Heart left ventricle (tissue), 13 donors: ENCODE measurements at regions not wholly inside any gene's neighbourhood (a gene's known extent, or its start where the extent isn't known, plus 50 kb on each side); places are given as distances from the start of the nearest gene placed in this dataset.

Experiments
- POLR2A ChIP-seq, 2 donors: fragments of 450-650 bp; IDR thresholded peaks; one replicate each; pipeline ENCODE4 v1.6.1; 2017; ENCODE audit warnings: antibody characterized with exemption in 2 of 2, mild to moderate bottlenecking in 2 of 2, moderate library complexity in 2 of 2
- TF ChIP-seq, protein P1 (sequence below), 12 donors: fragments of 200-600 bp; sonication (generic) in 4 of 12; IDR thresholded peaks; one replicate each; pipeline versions ENCODE4 v1.5.0 to v1.8.0; 2018 to 2022; ENCODE audit warnings: antibody characterized with exemption in 12 of 12, mild to moderate bottlenecking in 5 of 12
- donor health status: ischemic (EF 13 %, LVEDD 7.1; RV severe dilation, severe dysfunction).
- donor health status: DM: no; HTN: yes; CAD: no.
- donor health status: DM: no; HTN: no; CAD: no.
- donor health status: ischemic (EF 25% LVEDD 6.9; RV normal size, moderate dysfunction).
- donor health status: ischemic (EF 25% LVEDD 5.7; RV mildly dilated, moderate dysfunction).
- donor health status: ischemic (EF 35%, LVEDD 5.7; RV mildly dilated, moderate dysfunction).
- donor health status: nonischemic (EF 11% LVEDD 7.7; RV severe dilation, severe dysfunction).
- donor health status: DM: yes; HTN: yes; CAD: no.
- donor health status: PGD.
- donor health status: ischemic (EF 29% LVEDD 5.4; RV normal size, mild dysfunction).
- donor health status: nonischemic (EF 23%, LVEDD 6.1; RV moderate dilation, normal function).

DNA sequence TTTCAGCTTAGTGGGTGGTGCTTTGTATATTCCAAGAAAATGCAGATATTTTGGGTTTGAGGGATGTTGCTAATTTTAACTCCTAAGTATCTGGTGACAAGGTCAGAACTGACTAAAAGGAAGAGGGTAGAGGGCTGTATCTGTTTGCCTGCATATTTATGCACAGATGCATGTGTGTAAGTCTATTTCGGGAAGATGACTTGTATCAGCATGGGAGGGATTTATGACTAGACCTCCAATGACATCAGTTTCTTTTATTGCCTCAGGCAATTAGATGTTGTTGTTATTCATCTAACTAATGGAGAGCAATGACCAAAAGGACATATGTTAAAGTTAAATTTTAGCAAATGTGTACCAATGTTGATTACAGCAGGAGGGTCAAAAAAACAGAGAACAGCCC, 734.3 kb downstream of the QKI start:
- TF ChIP-seq, protein P1, sequence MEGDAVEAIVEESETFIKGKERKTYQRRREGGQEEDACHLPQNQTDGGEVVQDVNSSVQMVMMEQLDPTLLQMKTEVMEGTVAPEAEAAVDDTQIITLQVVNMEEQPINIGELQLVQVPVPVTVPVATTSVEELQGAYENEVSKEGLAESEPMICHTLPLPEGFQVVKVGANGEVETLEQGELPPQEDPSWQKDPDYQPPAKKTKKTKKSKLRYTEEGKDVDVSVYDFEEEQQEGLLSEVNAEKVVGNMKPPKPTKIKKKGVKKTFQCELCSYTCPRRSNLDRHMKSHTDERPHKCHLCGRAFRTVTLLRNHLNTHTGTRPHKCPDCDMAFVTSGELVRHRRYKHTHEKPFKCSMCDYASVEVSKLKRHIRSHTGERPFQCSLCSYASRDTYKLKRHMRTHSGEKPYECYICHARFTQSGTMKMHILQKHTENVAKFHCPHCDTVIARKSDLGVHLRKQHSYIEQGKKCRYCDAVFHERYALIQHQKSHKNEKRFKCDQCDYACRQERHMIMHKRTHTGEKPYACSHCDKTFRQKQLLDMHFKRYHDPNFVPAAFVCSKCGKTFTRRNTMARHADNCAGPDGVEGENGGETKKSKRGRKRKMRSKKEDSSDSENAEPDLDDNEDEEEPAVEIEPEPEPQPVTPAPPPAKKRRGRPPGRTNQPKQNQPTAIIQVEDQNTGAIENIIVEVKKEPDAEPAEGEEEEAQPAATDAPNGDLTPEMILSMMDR (IDR thresholded peaks at IDR 0.05), result no peak
- no peak for TF ChIP-seq POLR2A (IDR thresholded peaks at IDR 0.05)
